ENCODE measurements at regions not wholly inside any gene's neighbourhood (a gene's known extent, or its start where the extent isn't known, plus 50 kb on each side); places are given as distances from the start of the nearest gene placed in this dataset.

- TF ChIP-seq POLR2AphosphoS5 (IDR thresholded peaks at IDR 0.05; ENCODE audit: low read depth, low read length) (no peak), RFX5 (IDR thresholded peaks at IDR 0.05; ENCODE audit: low read length) (no peak), CTCF (IDR thresholded peaks at IDR 0.05) (no peak), EP300 (IDR thresholded peaks at IDR 0.05; ENCODE audit: borderline replicate concordance in 1 of 2, low read depth in 1 of 2, low read length in 1 of 2) (no peak), MXI1 (IDR thresholded peaks at IDR 0.05; ENCODE audit: low read depth, low read length) (no peak), GABPA (IDR thresholded peaks at IDR 0.05; ENCODE audit: low read depth) (no peak), TAF1 (IDR thresholded peaks at IDR 0.05; ENCODE audit: borderline replicate concordance, low read depth, low read length) (no peak), EZH2phosphoT487 (IDR thresholded peaks at IDR 0.05; ENCODE audit: borderline replicate concordance, low read depth) (no peak)
- TF ChIP-seq, protein P1, sequence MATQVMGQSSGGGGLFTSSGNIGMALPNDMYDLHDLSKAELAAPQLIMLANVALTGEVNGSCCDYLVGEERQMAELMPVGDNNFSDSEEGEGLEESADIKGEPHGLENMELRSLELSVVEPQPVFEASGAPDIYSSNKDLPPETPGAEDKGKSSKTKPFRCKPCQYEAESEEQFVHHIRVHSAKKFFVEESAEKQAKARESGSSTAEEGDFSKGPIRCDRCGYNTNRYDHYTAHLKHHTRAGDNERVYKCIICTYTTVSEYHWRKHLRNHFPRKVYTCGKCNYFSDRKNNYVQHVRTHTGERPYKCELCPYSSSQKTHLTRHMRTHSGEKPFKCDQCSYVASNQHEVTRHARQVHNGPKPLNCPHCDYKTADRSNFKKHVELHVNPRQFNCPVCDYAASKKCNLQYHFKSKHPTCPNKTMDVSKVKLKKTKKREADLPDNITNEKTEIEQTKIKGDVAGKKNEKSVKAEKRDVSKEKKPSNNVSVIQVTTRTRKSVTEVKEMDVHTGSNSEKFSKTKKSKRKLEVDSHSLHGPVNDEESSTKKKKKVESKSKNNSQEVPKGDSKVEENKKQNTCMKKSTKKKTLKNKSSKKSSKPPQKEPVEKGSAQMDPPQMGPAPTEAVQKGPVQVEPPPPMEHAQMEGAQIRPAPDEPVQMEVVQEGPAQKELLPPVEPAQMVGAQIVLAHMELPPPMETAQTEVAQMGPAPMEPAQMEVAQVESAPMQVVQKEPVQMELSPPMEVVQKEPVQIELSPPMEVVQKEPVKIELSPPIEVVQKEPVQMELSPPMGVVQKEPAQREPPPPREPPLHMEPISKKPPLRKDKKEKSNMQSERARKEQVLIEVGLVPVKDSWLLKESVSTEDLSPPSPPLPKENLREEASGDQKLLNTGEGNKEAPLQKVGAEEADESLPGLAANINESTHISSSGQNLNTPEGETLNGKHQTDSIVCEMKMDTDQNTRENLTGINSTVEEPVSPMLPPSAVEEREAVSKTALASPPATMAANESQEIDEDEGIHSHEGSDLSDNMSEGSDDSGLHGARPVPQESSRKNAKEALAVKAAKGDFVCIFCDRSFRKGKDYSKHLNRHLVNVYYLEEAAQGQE (IDR thresholded peaks at IDR 0.05; ENCODE audit: low read depth, low read length) = no peak
Measured at GRCh38 chr1:96290801-96291200, 430.8 kb upstream of the PTBP2 start.

Data from SK-N-SH (cell line).